ENCODE measurements at regions not wholly inside any gene's neighbourhood (a gene's known extent, or its start where the extent isn't known, plus 50 kb on each side); places are given as distances from the start of the nearest gene placed in this dataset.
"Not testable (repeated sequence)": the region's sequence is repeated elsewhere in the genome, so short reads cannot be mapped to it uniquely, and the experiment has no call there.

GRCh38 chr3:177463863-177464262 is 266.6 kb upstream of the TBL1XR1 start:
- no peak for DNase-seq

- DNase-seq: no peak
Observed at GRCh38 chr3:177464392-177465256, 267.3 kb upstream of the TBL1XR1 start.

GRCh38 chr3:177465257-177465642 is 268.0 kb upstream of the TBL1XR1 start:
- DNase-seq: no peak

GRCh38 chr3:177466074-177466473 is 268.8 kb upstream of the TBL1XR1 start:
- no peak for DNase-seq

DNA sequence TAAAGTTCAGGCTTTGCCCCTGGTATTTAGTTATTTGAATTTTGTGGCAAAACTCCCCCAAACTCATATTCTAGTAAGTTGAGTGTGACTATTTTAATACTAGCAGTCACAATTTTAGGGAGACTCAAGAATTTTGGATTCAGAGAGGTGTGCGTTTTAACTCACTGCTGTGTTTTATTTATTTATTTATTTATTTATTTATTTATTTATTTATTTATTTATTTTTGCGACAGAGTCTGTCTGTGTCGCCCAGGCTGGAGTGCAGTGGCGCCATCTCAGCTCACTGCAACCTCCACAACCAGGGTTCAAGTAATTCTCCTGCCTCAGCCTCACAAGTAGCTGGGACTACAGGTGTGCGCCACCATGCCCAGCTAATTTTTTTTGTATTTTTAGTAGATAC is 269.3 kb upstream of the TBL1XR1 start:
- DNase-seq: not testable (repeated sequence)

- DNase-seq: no peak
Observed at GRCh38 chr3:177467247-177467985, 270.1 kb upstream of the TBL1XR1 start.

- no peak for DNase-seq
Observed at GRCh38 chr3:177468331-177468730, 271.0 kb upstream of the TBL1XR1 start.

DNA sequence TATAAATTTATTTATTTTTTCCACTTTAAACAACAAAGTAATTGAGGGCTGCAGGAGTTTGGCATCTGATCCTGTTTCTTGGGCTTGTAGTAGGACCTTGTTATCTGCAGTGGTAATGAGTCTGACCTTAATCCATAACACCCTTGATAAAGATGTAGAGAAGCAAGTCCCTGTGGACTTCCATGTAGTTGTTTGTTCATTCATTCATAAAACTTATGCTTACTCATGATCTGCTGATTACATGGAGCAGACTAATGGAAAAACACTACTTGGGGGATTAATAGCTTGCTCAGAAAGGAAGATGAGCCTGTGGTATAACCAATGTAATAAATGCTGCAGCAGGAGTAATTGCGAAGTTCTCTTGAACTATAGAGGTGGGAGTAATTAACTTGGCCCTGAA is 271.5 kb upstream of the TBL1XR1 start:
- DNase-seq: no peak

DNA sequence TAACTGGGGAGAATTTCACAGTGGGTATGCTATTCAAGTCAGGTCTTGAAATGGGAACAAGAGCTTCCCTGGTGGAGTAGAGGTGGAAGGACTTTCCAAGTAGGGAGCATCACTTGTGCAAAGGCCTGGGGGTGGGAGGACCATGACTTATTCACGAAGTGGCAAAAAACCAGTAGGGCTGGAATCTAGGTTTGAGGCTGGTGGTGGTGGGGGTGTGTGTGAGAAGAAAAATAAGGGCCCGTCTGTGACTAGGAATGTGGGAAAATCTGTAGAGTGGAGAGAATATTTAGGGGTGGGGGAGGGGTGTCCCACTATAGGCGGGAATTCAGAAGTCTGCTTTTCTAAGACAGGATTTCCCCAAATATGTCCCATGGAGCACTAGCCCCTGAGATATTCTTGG is 271.9 kb upstream of the TBL1XR1 start:
- DNase-seq: no peak

DNA sequence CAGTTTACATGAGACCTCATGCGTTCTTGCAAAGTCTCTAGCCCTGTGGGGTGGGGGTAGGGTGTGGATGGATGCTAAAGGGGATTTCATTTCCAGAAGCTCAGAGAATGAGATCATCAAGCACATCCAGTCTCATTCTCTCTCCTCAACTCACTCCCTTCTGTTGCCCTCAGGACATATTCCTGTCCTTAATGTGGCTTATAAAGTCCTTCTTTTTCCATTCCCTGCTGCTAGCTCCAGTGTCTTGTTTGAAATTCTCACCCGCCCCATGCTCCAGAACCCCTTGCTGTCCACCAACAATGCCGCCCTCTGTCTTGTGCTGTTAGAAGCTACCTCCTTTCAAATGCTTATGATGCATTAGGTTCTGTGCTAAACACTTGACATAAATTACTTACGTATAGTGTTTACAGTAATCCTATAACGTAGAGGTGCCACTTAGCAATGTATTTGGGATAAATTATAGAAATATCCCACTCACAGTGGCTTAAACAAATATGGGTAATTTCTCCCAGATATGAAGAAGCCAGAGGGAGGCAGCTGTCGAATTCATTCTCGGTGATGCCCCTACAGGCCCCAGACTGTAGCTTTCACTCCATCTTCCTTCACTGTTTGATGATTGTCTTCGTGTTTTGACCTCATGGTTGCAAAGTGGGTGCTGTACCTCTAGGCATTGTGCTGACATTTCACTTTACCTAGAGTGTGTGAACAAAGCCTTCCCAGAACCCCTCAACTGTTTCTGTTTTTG is 273.1 kb upstream of the TBL1XR1 start:
- DNase-seq: no peak

GRCh38 chr3:177471733-177472480 is 274.6 kb upstream of the TBL1XR1 start:
- DNase-seq: no peak

DNA sequence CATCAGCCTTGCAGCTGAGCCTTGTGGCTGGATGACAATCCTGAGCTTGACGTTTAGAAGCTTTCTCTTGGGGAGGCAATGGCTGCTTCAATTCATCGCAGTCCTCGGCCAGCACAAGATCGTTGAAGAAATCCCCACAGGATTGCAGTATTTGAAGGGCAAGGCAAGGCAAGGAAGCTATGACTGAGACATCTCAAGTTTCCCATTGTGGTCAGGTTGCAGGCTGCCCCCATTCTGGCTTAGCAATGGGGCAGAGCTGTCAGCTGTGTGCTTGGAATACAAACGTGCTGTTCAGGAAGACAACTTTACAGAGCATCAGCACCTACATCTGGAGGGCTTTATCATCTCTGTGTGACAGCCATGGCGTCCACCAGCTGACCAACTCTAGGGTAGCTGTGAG is 275.9 kb upstream of the TBL1XR1 start:
- no peak for DNase-seq

- DNase-seq: no peak
Observed at GRCh38 chr3:177473903-177474302, 276.6 kb upstream of the TBL1XR1 start.

GRCh38 chr3:177474652-177475355 is 277.5 kb upstream of the TBL1XR1 start:
- peak; percentile 28 for DNase-seq

DNA sequence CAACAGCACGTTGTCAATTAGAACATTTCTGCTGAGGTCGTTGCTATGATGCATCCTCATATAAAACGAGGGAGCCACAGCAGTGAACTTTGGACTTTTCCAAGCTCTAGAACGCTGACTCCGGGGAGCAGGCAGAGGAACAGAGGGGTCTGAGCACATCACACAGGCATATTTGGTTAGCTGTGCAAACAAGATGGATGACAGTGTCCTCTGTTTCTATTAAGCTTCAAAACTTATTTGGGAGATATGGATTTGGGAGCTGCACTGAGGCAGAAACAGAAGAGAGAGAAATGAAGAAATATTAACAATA is 278.0 kb upstream of the TBL1XR1 start:
- no peak for DNase-seq

GRCh38 chr3:177476495-177476894 is 279.2 kb upstream of the TBL1XR1 start:
- DNase-seq: no peak

DNA sequence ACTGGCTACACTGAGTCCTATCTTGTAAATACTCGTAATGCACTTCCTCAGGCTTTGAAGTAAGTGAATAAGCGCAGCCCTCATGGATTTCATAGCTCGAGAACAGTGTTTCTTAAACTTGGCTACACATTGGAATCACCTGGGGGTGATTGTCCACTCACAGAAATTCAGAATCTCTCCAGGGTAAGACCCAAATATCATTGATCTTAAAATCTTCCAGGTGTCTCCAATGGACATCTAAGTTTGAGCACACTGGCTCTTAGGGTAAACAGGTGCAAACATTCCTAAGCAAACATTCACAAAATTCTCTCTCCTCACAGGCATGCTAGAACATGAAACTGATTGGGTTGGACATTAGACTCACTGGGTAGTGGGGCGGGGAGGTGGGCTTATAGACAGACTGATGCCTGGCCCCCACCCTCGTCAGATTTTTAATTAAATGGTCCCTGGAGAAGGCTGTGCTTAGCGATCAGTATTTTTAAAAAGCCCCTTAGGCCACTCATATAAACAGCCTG is 279.7 kb upstream of the TBL1XR1 start:
- no peak for DNase-seq

DNA sequence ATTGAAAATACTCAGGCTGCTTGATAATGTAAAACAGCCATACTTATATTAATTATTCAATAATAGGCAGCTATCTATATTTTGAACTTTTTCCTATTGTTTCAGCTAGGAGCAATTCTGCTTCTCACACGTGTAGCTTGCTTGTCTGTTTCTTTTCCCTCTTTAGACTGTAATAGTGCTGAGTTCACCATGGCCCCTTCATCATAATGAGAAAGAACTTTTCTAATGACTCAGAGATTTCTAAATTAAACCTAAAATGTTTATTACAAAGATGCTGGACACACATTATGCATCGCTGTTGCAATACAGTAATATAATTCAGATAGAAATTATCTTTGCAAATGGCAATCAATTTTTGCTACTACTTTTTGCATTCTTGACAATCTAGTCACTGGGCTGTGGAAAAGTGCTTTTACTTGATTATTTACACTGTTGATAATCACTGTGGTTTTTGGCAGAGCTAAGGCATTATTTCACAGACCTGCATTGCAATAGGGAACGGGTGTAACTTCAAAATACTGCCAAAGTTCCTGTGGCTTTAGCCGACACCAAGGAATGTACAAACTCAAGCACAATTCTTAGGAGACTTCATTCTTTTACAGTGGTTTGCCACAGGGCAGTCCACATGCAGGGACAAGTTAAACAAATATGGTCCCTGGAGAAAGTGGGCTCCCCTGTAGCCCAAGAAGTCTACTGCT is 281.0 kb upstream of the TBL1XR1 start:
- no peak for DNase-seq

DNA sequence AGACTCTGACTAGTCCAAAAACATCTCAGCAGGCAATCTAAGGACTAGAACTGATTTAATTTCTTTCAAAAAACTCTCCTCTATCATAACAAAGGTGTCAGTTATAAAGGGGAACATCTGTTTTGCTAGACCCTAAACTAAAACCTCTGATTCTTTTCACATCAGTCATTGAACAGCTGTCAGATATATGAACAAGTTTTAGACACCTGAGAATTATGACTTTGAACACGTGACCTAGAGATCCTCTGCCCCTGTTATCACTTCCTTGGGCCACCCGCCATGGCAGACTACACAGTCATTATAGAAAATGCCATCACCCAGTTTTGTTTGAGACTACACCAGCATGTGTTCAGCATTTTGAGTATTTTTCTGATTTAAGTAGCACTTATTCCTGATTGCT is 282.3 kb upstream of the TBL1XR1 start:
- DNase-seq: no peak

DNA sequence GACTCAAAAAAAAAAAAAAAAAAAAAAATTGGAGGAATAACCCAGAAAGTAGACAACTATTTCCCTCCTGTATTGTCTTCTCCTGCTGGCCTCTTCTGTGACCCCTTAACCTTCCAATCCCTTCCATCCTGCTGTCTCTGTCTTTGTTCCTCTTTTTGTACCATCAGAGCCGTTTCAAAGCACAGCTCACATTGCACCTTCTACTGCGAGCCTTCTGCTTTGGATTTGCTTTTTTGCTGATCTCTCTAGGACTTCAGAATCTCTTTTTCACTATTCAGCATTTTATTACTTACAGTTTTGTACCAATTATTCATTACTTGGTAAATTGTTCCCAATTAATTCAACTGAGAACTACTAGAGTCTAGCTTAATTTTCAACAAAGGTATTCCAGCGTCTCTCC is 284.0 kb upstream of the TBL1XR1 start:
- no peak for DNase-seq

GRCh38 chr3:177482048-177482691 is 284.9 kb upstream of the TBL1XR1 start:
- no peak for DNase-seq

All from NCI-H82 (cell line).